ENCODE measurements at regions not wholly inside any gene's neighbourhood (a gene's known extent, or its start where the extent isn't known, plus 50 kb on each side); places are given as distances from the start of the nearest gene placed in this dataset.

DNA sequence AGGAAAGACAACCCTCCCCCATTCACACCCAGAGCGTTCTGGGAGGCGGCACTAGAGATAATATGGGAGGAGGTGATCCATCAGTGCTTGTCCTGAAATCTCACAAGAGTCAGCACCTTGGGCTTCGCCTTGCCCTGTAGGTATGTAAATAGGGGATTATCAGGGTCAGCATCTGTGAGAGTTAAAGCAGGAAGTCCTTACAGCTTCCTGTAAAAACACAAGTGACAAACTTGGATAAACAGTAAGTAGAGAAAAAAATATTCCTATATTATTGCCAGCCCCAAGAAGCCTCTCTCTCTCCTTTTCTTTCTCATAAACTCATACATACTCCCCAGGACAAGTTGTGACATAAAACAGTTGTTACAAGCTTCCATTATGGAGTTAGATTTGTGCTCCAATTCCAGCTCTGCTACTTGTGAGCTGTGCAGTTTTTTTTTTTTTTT is 187.7 kb downstream of the MAF start:
- ChIA-PET CTCF (interaction anchor here (0.5 to 1.4 kb wide), 3 partner anchors 79 to 411 kb away, joined by 3 to 4 read pairs (median 4); no protein-coding TSS in a partner anchor), POLR2A (interaction anchor here (0.7 kb wide), 1 partner anchor 85 kb away, joined by 4 read pairs; no protein-coding TSS in a partner anchor)
- Mint-ChIP-seq H3K27ac (no peak overlapping the region), H3K27me3 (ENCODE audit: low read depth) (peaks cover 4% of the 10 kb centered on the region; the same call in 1 of the 2 replicates), H3K36me3 (no peaks in the 10 kb centered on the region), H3K9me3 (no peaks in the 10 kb centered on the region), H3K4me1 (peaks cover 54% of the 10 kb centered on the region), H3K4me3 (no peak overlapping the region)
- ATAC-seq, result peak; percentile 85
- no peak for TF ChIP-seq FOXK1 (CRISPR knock-in tag; IDR thresholded peaks at IDR 0.05)
- TF ChIP-seq ZNF263 (CRISPR knock-in tag; IDR thresholded peaks at IDR 0.05; ENCODE audit: low read depth), result no peak
- no peak for TF ChIP-seq ERG (CRISPR knock-in tag; IDR thresholded peaks at IDR 0.05)
- TF ChIP-seq CREM (CRISPR knock-in tag; IDR thresholded peaks at IDR 0.05), result no peak
- no peak for TF ChIP-seq ATF6 (CRISPR knock-in tag; IDR thresholded peaks at IDR 0.05)
- TF ChIP-seq EMX1 (CRISPR knock-in tag; IDR thresholded peaks at IDR 0.05), result no peak
- no peak for TF ChIP-seq IRF2 (CRISPR knock-in tag; IDR thresholded peaks at IDR 0.05; ENCODE audit: borderline replicate concordance, low read depth)
- TF ChIP-seq, protein P1, sequence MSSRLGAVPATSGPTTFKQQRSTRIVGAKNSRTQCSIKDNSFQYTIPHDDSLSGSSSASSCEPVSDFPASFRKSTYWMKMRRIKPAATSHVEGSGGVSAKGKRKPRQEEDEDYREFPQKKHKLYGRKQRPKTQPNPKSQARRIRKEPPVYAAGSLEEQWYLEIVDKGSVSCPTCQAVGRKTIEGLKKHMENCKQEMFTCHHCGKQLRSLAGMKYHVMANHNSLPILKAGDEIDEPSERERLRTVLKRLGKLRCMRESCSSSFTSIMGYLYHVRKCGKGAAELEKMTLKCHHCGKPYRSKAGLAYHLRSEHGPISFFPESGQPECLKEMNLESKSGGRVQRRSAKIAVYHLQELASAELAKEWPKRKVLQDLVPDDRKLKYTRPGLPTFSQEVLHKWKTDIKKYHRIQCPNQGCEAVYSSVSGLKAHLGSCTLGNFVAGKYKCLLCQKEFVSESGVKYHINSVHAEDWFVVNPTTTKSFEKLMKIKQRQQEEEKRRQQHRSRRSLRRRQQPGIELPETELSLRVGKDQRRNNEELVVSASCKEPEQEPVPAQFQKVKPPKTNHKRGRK (CRISPR knock-in tag; IDR thresholded peaks at IDR 0.05; ENCODE audit: borderline replicate concordance), result no peak
- no peak for TF ChIP-seq HMGA2 (CRISPR knock-in tag; IDR thresholded peaks at IDR 0.05)
- TF ChIP-seq, protein P2, sequence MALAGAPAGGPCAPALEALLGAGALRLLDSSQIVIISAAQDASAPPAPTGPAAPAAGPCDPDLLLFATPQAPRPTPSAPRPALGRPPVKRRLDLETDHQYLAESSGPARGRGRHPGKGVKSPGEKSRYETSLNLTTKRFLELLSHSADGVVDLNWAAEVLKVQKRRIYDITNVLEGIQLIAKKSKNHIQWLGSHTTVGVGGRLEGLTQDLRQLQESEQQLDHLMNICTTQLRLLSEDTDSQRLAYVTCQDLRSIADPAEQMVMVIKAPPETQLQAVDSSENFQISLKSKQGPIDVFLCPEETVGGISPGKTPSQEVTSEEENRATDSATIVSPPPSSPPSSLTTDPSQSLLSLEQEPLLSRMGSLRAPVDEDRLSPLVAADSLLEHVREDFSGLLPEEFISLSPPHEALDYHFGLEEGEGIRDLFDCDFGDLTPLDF (CRISPR knock-in tag; IDR thresholded peaks at IDR 0.05), result no peak
- TF ChIP-seq, protein P3, sequence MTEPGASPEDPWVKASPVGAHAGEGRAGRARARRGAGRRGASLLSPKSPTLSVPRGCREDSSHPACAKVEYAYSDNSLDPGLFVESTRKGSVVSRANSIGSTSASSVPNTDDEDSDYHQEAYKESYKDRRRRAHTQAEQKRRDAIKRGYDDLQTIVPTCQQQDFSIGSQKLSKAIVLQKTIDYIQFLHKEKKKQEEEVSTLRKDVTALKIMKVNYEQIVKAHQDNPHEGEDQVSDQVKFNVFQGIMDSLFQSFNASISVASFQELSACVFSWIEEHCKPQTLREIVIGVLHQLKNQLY (CRISPR knock-in tag; IDR thresholded peaks at IDR 0.05), result no peak
- TF ChIP-seq NFATC4 (CRISPR knock-in tag; IDR thresholded peaks at IDR 0.05), result no peak
- TF ChIP-seq, protein P4, sequence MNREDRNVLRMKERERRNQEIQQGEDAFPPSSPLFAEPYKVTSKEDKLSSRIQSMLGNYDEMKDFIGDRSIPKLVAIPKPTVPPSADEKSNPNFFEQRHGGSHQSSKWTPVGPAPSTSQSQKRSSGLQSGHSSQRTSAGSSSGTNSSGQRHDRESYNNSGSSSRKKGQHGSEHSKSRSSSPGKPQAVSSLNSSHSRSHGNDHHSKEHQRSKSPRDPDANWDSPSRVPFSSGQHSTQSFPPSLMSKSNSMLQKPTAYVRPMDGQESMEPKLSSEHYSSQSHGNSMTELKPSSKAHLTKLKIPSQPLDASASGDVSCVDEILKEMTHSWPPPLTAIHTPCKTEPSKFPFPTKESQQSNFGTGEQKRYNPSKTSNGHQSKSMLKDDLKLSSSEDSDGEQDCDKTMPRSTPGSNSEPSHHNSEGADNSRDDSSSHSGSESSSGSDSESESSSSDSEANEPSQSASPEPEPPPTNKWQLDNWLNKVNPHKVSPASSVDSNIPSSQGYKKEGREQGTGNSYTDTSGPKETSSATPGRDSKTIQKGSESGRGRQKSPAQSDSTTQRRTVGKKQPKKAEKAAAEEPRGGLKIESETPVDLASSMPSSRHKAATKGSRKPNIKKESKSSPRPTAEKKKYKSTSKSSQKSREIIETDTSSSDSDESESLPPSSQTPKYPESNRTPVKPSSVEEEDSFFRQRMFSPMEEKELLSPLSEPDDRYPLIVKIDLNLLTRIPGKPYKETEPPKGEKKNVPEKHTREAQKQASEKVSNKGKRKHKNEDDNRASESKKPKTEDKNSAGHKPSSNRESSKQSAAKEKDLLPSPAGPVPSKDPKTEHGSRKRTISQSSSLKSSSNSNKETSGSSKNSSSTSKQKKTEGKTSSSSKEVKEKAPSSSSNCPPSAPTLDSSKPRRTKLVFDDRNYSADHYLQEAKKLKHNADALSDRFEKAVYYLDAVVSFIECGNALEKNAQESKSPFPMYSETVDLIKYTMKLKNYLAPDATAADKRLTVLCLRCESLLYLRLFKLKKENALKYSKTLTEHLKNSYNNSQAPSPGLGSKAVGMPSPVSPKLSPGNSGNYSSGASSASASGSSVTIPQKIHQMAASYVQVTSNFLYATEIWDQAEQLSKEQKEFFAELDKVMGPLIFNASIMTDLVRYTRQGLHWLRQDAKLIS (CRISPR knock-in tag; IDR thresholded peaks at IDR 0.05; ENCODE audit: borderline replicate concordance), result no peak
- TF ChIP-seq TP53 (CRISPR knock-in tag; IDR thresholded peaks at IDR 0.05), result no peak
- no peak for TF ChIP-seq OVOL2 (CRISPR knock-in tag; IDR thresholded peaks at IDR 0.05; ENCODE audit: borderline replicate concordance)
- TF ChIP-seq ZSCAN18 (CRISPR knock-in tag; IDR thresholded peaks at IDR 0.05), result no peak
- TF ChIP-seq ETV6 (CRISPR knock-in tag; IDR thresholded peaks at IDR 0.05), result no peak
- TF ChIP-seq KAT7 (CRISPR knock-in tag; IDR thresholded peaks at IDR 0.05; ENCODE audit: borderline replicate concordance), result no peak
- TF ChIP-seq ZNF219 (CRISPR knock-in tag; IDR thresholded peaks at IDR 0.05; ENCODE audit: borderline replicate concordance), result no peak
- no peak for TF ChIP-seq IRF1 (CRISPR knock-in tag; IDR thresholded peaks at IDR 0.05)
- DNase-seq (ENCODE audit: low spot score), result no peak
